HEK293T (cell line): ENCODE measurements at regions not wholly inside any gene's neighbourhood (a gene's known extent, or its start where the extent isn't known, plus 50 kb on each side); places are given as distances from the start of the nearest gene placed in this dataset.

Source experiments
- CTCF ChIA-PET: fragments of 350-600 bp; formaldehyde crosslinking; extraction: SDS; loops from one replicate; lab custom pipeline; 2021; ENCODE audit warnings: antibody characterized with exemption, inconsistent platforms; lab: Yijun Ruan, JAX
- POLR2A ChIA-PET: fragments of 350-600 bp; formaldehyde crosslinking; extraction: SDS; loops from one replicate; lab custom pipeline; 2020; ENCODE audit warnings: antibody characterized with exemption, inconsistent platforms; lab: Yijun Ruan, JAX
- DNase-seq: peaks from one replicate; pipeline ENCODE4 v3.0.0; 2012; ENCODE audit warnings: mixed read lengths; ENCODE audit errors: extremely low spot score
- ARNT ChIP-seq: fragments of 450-650 bp; IDR thresholded peaks from 2 replicates; pipeline ENCODE4 v1.6.1; 2017; ENCODE audit warnings: mild to moderate bottlenecking
- BHLHE40 ChIP-seq: fragments of 450-650 bp; IDR thresholded peaks from 2 replicates; pipeline ENCODE4 v1.6.1; 2016; ENCODE audit warnings: mild to moderate bottlenecking, moderate library complexity, borderline replicate concordance
- CTBP1 ChIP-seq: fragments of 450-650 bp; IDR thresholded peaks from 2 replicates; pipeline ENCODE4 v1.6.1; 2016; ENCODE audit warnings: borderline replicate concordance
- ELF4 ChIP-seq: fragments of 450-650 bp; IDR thresholded peaks from 2 replicates; pipeline ENCODE4 v1.6.1; 2017; ENCODE audit warnings: antibody characterized with exemption
- FOXA1 ChIP-seq: fragments of 450-650 bp; IDR thresholded peaks from 2 replicates; pipeline ENCODE4 v1.6.1; 2016; ENCODE audit warnings: mild to moderate bottlenecking
- FOXK2 ChIP-seq: fragments of 450-650 bp; IDR thresholded peaks from 2 replicates; pipeline ENCODE4 v1.6.1; 2016; ENCODE audit warnings: mild to moderate bottlenecking
- FOXM1 ChIP-seq: fragments of 450-650 bp; IDR thresholded peaks from 2 replicates; pipeline ENCODE4 v1.6.1; 2017; ENCODE audit warnings: mild to moderate bottlenecking, borderline replicate concordance
- HDGF ChIP-seq: fragments of 450-650 bp; IDR thresholded peaks from 2 replicates; pipeline ENCODE4 v1.6.1; 2017; ENCODE audit warnings: antibody characterized with exemption, borderline replicate concordance
- L3MBTL2 ChIP-seq: fragments of 450-650 bp; conservative IDR thresholded peaks from 2 replicates; pipeline ENCODE4 v1.6.1; 2016; ENCODE audit warnings: mild to moderate bottlenecking
- LEF1 ChIP-seq: fragments of 450-650 bp; IDR thresholded peaks from 2 replicates; pipeline ENCODE4 v1.6.1; 2017; ENCODE audit warnings: mild to moderate bottlenecking, borderline replicate concordance
- NFRKB ChIP-seq: fragments of 450-650 bp; IDR thresholded peaks from 2 replicates; pipeline ENCODE4 v1.6.1; 2016; ENCODE audit warnings: mild to moderate bottlenecking, moderate library complexity
- PKNOX1 ChIP-seq: fragments of 450-650 bp; IDR thresholded peaks from 2 replicates; pipeline ENCODE4 v1.6.1; 2016
- SP1 ChIP-seq: fragments of 450-650 bp; IDR thresholded peaks from 2 replicates; pipeline ENCODE4 v1.6.1; 2017
- SUZ12 ChIP-seq: fragments of 450-650 bp; IDR thresholded peaks from 2 replicates; pipeline ENCODE4 v1.6.1; 2016; ENCODE audit warnings: mild to moderate bottlenecking
- TARDBP ChIP-seq: fragments of 450-650 bp; IDR thresholded peaks from 2 replicates; pipeline ENCODE4 v1.6.1; 2016
- ZNF384 ChIP-seq: fragments of 450-650 bp; IDR thresholded peaks from 2 replicates; pipeline ENCODE4 v1.6.1; 2016

GRCh38 chrX:138298268-138298667 lies 413.2 kb downstream of the FGF13 start:
- TF ChIP-seq SUZ12 = no peak
- no peak for TF ChIP-seq BHLHE40
- no peak for TF ChIP-seq FOXM1
- TF ChIP-seq CTBP1 = no peak
- TF ChIP-seq LEF1 = no peak
- TF ChIP-seq FOXK2 = no peak
- no peak for TF ChIP-seq NFRKB
- no peak for TF ChIP-seq ARNT
- no peak for TF ChIP-seq PKNOX1
- TF ChIP-seq SP1 = no peak
- no peak for TF ChIP-seq FOXA1
- TF ChIP-seq TARDBP = no peak
- no peak for TF ChIP-seq HDGF
- no peak for TF ChIP-seq ELF4
- ChIA-PET POLR2A (no interaction called here), CTCF (interaction anchor here (0.7 kb wide), 1 partner anchor 169 kb away, joined by 3 read pairs; no protein-coding TSS in a partner anchor)
- no peak for DNase-seq

- POLR2A ChIA-PET = no interaction called here
- TF ChIP-seq BHLHE40 = no peak
- TF ChIP-seq ARNT = no peak
- no peak for TF ChIP-seq ELF4
- no peak for TF ChIP-seq NFRKB
- TF ChIP-seq CTBP1 = no peak
- no peak for TF ChIP-seq LEF1
- TF ChIP-seq SUZ12 = no peak
- TF ChIP-seq PKNOX1 = no peak
- no peak for TF ChIP-seq TARDBP
- no peak for TF ChIP-seq FOXK2
- TF ChIP-seq HDGF = no peak
- DNase-seq = no peak
- CTCF ChIA-PET = no interaction called here
Measured at GRCh38 chrX:138345801-138346200, 365.7 kb downstream of the FGF13 start.

- CTCF ChIA-PET = no interaction called here
- POLR2A ChIA-PET = no interaction called here
- TF ChIP-seq SP1 (no peak), CTBP1 (no peak), FOXA1 (no peak), TARDBP (no peak), SUZ12 (no peak), ARNT (no peak), ZNF384 (no peak)
- no peak for DNase-seq
Measured at GRCh38 chrX:138349351-138349750, 362.2 kb downstream of the FGF13 start.

GRCh38 chrX:138378876-138379275 lies 332.6 kb downstream of the FGF13 start:
- POLR2A ChIA-PET = no interaction called here
- CTCF ChIA-PET = no interaction called here
- TF ChIP-seq ELF4 (no peak), SP1 (no peak), TARDBP (no peak), CTBP1 (no peak), LEF1 (no peak)
- DNase-seq = no peak

- ChIA-PET POLR2A (no interaction called here), CTCF (no interaction called here)
- no peak for TF ChIP-seq LEF1
- TF ChIP-seq PKNOX1 = no peak
- no peak for TF ChIP-seq L3MBTL2
- TF ChIP-seq SP1 = no peak
- no peak for TF ChIP-seq FOXM1
- no peak for TF ChIP-seq FOXA1
- no peak for TF ChIP-seq ZNF384
- no peak for TF ChIP-seq SUZ12
- TF ChIP-seq CTBP1 = no peak
- no peak for TF ChIP-seq NFRKB
- no peak for TF ChIP-seq TARDBP
- no peak for TF ChIP-seq ELF4
- no peak for TF ChIP-seq BHLHE40
- no peak for TF ChIP-seq ARNT
- no peak for DNase-seq
Measured at GRCh38 chrX:138408101-138408500, 303.4 kb downstream of the FGF13 start.

GRCh38 chrX:138411048-138411447 lies 300.5 kb downstream of the FGF13 start:
- no peak for DNase-seq
- ChIA-PET CTCF (no interaction called here), POLR2A (no interaction called here)
- TF ChIP-seq SP1 (no peak), SUZ12 (no peak), CTBP1 (no peak), NFRKB (no peak), BHLHE40 (no peak), ELF4 (no peak), FOXK2 (no peak), ZNF384 (no peak), LEF1 (no peak), HDGF (no peak), TARDBP (no peak)
